Fibroblast of lung (primary cell): ENCODE measurements at regions not wholly inside any gene's neighbourhood (a gene's known extent, or its start where the extent isn't known, plus 50 kb on each side); places are given as distances from the start of the nearest gene placed in this dataset.

Source experiments
- DNase-seq, 2 donors: peaks; one replicate each; pipeline versions ENCODE4 v3.0.0 to v3.0.0-alpha.2; 2010; ENCODE audit warnings: low read depth in 2 of 2
- H2AFZ ChIP-seq: 2 replicates; pipeline ENCODE4 v1.5.1; 2012; ENCODE audit warnings: low read length, control low read depth, inconsistent platforms
- H3K27ac ChIP-seq: 2 replicates; pipeline ENCODE4 v1.5.1; 2011; ENCODE audit warnings: low read length, control low read depth; ENCODE audit not compliant: insufficient read depth
- H3K27me3 ChIP-seq: 2 replicates; pipeline ENCODE4 v1.5.1; 2011; ENCODE audit warnings: mild to moderate bottlenecking, low read length; ENCODE audit not compliant: control insufficient read depth, insufficient read depth
- H3K36me3 ChIP-seq: 2 replicates; pipeline ENCODE4 v1.5.1; 2011; ENCODE audit warnings: low read length; ENCODE audit not compliant: control insufficient read depth, insufficient read depth
- H3K4me1 ChIP-seq: 2 replicates; pipeline ENCODE4 v1.5.1; 2011; ENCODE audit warnings: low read length; ENCODE audit not compliant: control insufficient read depth, insufficient read depth; ENCODE audit errors: extremely low read depth
- H3K4me2 ChIP-seq: 2 replicates; pipeline ENCODE4 v1.5.1; 2011; ENCODE audit warnings: low read length, control low read depth; ENCODE audit not compliant: insufficient read depth; ENCODE audit errors: extremely low read depth
- H3K4me3 ChIP-seq, 4 experiments: fragments of 200-600 bp in 1 of 4; sonication (generic) in 1 of 4; replicated peaks in 1 of 4; 2 replicates each; pipeline ENCODE4 v1.5.1; 2011 to 2016; ENCODE audit warnings: low read length in 4 of 4, low read depth in 3 of 4, mild to moderate bottlenecking in 3 of 4, control low read depth in 2 of 4, inconsistent platforms in 1 of 4, mixed read lengths in 1 of 4; ENCODE audit not compliant: insufficient read depth in 1 of 4; ENCODE audit errors: control extremely low read depth in 1 of 4
- H3K79me2 ChIP-seq: 2 replicates; pipeline ENCODE4 v1.5.1; 2012; ENCODE audit warnings: mild to moderate bottlenecking, low read length, inconsistent platforms; ENCODE audit not compliant: control insufficient read depth, insufficient read depth
- H3K9ac ChIP-seq: 2 replicates; pipeline ENCODE4 v1.5.1; 2011; ENCODE audit warnings: mild to moderate bottlenecking, low read length, control low read depth; ENCODE audit not compliant: insufficient read depth
- H3K9me3 ChIP-seq: 2 replicates; pipeline ENCODE4 v1.5.1; 2012; ENCODE audit warnings: low read depth, low read length; ENCODE audit not compliant: control insufficient read depth, insufficient read depth
- H4K20me1 ChIP-seq: 2 replicates; pipeline ENCODE4 v1.5.1; 2011; ENCODE audit warnings: low read length; ENCODE audit not compliant: control insufficient read depth, insufficient read depth; ENCODE audit errors: extremely low read depth
- EZH2 ChIP-seq: IDR thresholded peaks from 2 replicates; pipeline ENCODE4 v1.5.1; 2012; ENCODE audit warnings: low read length, control low read depth, mild to moderate bottlenecking; ENCODE audit errors: missing control alignments
- TF ChIP-seq, protein P1 (sequence below), 2 donors: IDR thresholded peaks in 1 of 2; conservative IDR thresholded peaks in 1 of 2; 1 replicate in 1 of 2; 2 replicates in 1 of 2; pipeline ENCODE4 v1.5.1; 2011 to 2012; ENCODE audit warnings: low read length in 2 of 2, control low read depth in 1 of 2, inconsistent platforms in 1 of 2, low read depth in 1 of 2, mild to moderate bottlenecking in 1 of 2

DNA sequence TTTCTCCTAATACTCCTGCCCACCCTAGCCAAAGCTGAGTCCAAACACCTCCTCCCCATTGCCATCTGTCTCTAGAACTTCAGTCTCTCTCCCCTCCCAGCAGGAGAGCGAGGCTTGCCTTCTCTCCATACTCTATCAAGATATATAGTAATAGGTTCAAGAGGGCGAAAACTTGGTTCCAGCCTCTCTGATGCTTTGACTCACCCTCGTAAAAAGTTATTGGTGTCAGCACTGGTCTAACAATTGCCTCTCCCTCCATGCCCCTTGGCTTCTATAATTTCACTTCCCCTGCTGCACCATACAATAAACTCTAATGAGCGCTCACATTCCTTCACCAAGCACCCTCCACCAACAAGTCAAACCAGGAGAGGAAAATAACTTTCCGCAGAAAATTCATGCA, 797.3 kb downstream of the BCL11A start:
- no peaks in the 10 kb centered on the region for H4K20me1 ChIP-seq

DNA sequence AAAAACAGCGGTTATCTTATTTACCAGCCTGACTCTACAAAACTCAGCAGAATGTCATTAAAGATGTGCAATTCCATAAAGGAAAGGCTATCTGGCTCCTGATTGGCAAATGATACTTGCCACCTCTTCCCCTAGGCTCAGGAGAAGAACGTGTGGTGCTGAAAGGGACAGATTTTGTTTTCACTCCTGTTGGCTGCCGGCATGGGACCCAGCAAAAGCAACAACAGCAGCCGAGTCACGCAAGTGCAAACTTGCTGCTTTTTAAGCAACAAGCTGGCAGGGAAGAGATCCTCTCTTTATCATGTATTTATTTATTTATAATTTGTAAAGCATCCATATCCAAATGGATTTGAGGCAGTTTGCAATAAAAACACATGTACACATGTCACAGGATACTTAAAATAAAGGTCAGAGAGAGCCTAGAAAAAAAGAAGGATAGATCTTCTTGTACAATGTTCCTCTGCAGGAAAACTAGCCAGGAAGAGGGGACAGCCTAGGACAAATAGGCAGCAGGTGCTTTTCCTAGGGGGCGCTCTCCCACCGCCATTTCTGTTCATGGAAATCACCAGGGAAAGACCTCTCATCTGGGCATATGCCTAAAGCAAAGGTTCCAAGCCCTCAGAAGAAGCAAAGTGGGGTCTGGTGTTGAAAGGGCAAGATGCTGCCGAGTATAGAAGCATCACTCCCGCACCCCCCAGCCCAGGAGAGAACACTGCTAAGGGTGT, 799.3 kb downstream of the BCL11A start:
- TF ChIP-seq, protein P1, sequence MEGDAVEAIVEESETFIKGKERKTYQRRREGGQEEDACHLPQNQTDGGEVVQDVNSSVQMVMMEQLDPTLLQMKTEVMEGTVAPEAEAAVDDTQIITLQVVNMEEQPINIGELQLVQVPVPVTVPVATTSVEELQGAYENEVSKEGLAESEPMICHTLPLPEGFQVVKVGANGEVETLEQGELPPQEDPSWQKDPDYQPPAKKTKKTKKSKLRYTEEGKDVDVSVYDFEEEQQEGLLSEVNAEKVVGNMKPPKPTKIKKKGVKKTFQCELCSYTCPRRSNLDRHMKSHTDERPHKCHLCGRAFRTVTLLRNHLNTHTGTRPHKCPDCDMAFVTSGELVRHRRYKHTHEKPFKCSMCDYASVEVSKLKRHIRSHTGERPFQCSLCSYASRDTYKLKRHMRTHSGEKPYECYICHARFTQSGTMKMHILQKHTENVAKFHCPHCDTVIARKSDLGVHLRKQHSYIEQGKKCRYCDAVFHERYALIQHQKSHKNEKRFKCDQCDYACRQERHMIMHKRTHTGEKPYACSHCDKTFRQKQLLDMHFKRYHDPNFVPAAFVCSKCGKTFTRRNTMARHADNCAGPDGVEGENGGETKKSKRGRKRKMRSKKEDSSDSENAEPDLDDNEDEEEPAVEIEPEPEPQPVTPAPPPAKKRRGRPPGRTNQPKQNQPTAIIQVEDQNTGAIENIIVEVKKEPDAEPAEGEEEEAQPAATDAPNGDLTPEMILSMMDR (conservative IDR thresholded peaks at IDR 0.05 in 1 of 2, IDR thresholded peaks at IDR 0.05 in 1 of 2; ENCODE audit: low read depth in 1 of 2, low read length in 2 of 2): no peak
- no peak for TF ChIP-seq EZH2
- H3K9me3 ChIP-seq: no peaks in the 10 kb centered on the region
- no peaks in the 10 kb centered on the region for H3K36me3 ChIP-seq
- no peak for DNase-seq
- no peak overlapping the region for H2AFZ ChIP-seq
- H3K27ac ChIP-seq: no peak overlapping the region
- no peaks in the 10 kb centered on the region for H3K79me2 ChIP-seq
- no peaks in the 10 kb centered on the region for H3K27me3 ChIP-seq
- H3K4me2 ChIP-seq: no peak overlapping the region
- H4K20me1 ChIP-seq: no peaks in the 10 kb centered on the region
- no peaks in the 10 kb centered on the region for H3K4me1 ChIP-seq
- no peak overlapping the region for H3K9ac ChIP-seq
- no peak overlapping the region for H3K4me3 ChIP-seq

More for the DNA sequence above, 797.3 kb downstream of the BCL11A start:
- no peak overlapping the region for H2AFZ ChIP-seq
- H3K9ac ChIP-seq: no peak overlapping the region
- no peak overlapping the region for H3K4me3 ChIP-seq
- no peaks in the 10 kb centered on the region for H3K27me3 ChIP-seq
- H3K79me2 ChIP-seq: no peaks in the 10 kb centered on the region
- TF ChIP-seq, protein P1 (conservative IDR thresholded peaks at IDR 0.05 in 1 of 2, IDR thresholded peaks at IDR 0.05 in 1 of 2; ENCODE audit: low read depth in 1 of 2, low read length in 2 of 2): no peak
- no peak for TF ChIP-seq EZH2
- H3K4me2 ChIP-seq: no peak overlapping the region
- DNase-seq: no peak
- no peaks in the 10 kb centered on the region for H3K4me1 ChIP-seq
- no peaks in the 10 kb centered on the region for H3K36me3 ChIP-seq
- no peak overlapping the region for H3K27ac ChIP-seq
- H3K9me3 ChIP-seq: no peaks in the 10 kb centered on the region

DNA sequence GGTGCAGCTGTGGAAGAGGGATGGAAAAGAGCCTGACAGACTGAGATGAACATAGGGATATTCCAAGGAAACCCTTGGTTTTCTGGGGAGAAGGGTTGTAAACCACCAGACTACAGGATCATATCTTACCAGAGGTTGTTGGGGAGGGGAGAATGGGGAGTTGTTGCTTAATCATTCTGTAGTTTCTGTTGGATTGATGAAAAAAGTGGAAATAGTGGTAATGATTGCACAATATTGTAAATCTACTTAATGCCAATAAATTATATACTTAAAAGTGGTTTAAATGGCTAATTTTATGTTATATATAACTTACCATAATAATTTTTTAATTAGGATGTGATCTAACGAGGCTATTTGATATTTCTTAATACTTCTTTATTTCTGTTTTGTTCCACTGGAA, 800.9 kb downstream of the BCL11A start:
- Histone ChIP-seq H3K27me3 (no peaks in the 10 kb centered on the region), H3K36me3 (no peaks in the 10 kb centered on the region), H3K9me3 (no peaks in the 10 kb centered on the region), H2AFZ (no peak overlapping the region), H3K4me3 (no peak overlapping the region), H3K79me2 (no peaks in the 10 kb centered on the region), H3K4me2 (no peak overlapping the region), H3K9ac (no peak overlapping the region), H3K27ac (no peak overlapping the region), H3K4me1 (no peaks in the 10 kb centered on the region), H4K20me1 (no peaks in the 10 kb centered on the region)
- DNase-seq: no peak
- TF ChIP-seq, protein P1 (conservative IDR thresholded peaks at IDR 0.05 in 1 of 2, IDR thresholded peaks at IDR 0.05 in 1 of 2; ENCODE audit: low read depth in 1 of 2, low read length in 2 of 2): no peak
- no peak for TF ChIP-seq EZH2
